ENCODE measurements at regions not wholly inside any gene's neighbourhood (a gene's known extent, or its start where the extent isn't known, plus 50 kb on each side); places are given as distances from the start of the nearest gene placed in this dataset.

DNA sequence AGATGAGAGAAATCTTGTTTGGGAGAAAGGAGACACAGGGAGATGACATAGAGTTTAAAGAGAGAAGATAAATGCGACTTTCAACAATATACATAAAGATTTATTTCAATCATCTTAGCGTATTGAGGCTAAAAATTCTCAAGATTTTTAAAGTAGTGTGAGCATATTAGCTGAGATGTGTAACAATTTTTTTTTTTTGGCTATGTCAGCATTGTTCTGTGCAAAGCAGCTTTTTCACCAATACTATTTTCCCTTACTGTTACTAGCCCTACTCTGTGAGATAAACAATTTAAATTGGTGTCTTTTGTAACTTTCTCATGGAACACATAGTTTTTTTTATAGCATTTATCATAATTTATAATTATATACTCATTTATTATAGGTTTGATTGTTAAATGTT, 185.2 kb upstream of the ZNF385D start:
- no peaks in the 10 kb centered on the region for H3K27me3 Mint-ChIP-seq (ENCODE audit: unreplicated experiment)
- intact Hi-C loops (cut with micrococcal nuclease; ENCODE audit: unreplicated experiment) = no loop called here
- no peaks in the 10 kb centered on the region for H3K36me3 Mint-ChIP-seq (ENCODE audit: insufficient read depth, unreplicated experiment)
- no peak overlapping the region for H3K4me3 Mint-ChIP-seq (ENCODE audit: low read depth, unreplicated experiment)
- no peaks in the 10 kb centered on the region for H3K9me3 Mint-ChIP-seq (ENCODE audit: low read depth, unreplicated experiment)
- DNase-seq = no peak
- no peak overlapping the region for H3K27ac Mint-ChIP-seq (ENCODE audit: unreplicated experiment)
- TF ChIP-seq, protein P1, sequence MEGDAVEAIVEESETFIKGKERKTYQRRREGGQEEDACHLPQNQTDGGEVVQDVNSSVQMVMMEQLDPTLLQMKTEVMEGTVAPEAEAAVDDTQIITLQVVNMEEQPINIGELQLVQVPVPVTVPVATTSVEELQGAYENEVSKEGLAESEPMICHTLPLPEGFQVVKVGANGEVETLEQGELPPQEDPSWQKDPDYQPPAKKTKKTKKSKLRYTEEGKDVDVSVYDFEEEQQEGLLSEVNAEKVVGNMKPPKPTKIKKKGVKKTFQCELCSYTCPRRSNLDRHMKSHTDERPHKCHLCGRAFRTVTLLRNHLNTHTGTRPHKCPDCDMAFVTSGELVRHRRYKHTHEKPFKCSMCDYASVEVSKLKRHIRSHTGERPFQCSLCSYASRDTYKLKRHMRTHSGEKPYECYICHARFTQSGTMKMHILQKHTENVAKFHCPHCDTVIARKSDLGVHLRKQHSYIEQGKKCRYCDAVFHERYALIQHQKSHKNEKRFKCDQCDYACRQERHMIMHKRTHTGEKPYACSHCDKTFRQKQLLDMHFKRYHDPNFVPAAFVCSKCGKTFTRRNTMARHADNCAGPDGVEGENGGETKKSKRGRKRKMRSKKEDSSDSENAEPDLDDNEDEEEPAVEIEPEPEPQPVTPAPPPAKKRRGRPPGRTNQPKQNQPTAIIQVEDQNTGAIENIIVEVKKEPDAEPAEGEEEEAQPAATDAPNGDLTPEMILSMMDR (IDR thresholded peaks at IDR 0.05; ENCODE audit: unreplicated experiment) = no peak
- CTCF ChIA-PET = no interaction called here
- no peaks in the 10 kb centered on the region for H3K4me1 Mint-ChIP-seq (ENCODE audit: low read depth, unreplicated experiment)
- no TSS peak for BruUV-seq (replicated peaks)

DNA sequence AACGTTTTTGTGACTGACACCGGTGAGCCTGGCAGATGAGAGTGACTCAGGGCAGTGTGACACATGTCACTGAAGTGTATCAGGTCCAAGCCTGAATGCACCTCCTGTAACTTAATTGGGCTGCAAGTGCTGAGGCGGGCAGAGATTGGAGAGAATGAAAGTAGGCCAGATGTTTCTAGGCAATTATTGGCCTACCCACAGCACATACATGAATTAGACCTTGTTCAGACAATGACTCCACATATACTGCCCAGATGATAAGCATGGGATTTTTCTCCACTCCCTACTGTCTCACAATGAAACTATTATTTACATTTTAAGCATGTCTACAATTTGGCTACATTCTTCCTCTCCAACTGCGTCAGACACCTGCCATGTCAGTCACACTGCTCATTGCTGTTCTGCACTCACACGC, 187.3 kb upstream of the ZNF385D start:
- Mint-ChIP-seq H3K4me3 (ENCODE audit: low read depth, unreplicated experiment) (no peak overlapping the region), H3K27ac (ENCODE audit: unreplicated experiment) (no peak overlapping the region), H3K9me3 (ENCODE audit: low read depth, unreplicated experiment) (no peaks in the 10 kb centered on the region), H3K36me3 (ENCODE audit: insufficient read depth, unreplicated experiment) (no peaks in the 10 kb centered on the region), H3K27me3 (ENCODE audit: unreplicated experiment) (no peaks in the 10 kb centered on the region), H3K4me1 (ENCODE audit: low read depth, unreplicated experiment) (no peaks in the 10 kb centered on the region)
- BruUV-seq (replicated peaks) = no TSS peak
- DNase-seq = no peak
- TF ChIP-seq, protein P1 (IDR thresholded peaks at IDR 0.05; ENCODE audit: unreplicated experiment) = no peak
- CTCF ChIA-PET = no interaction called here
- intact Hi-C loops (cut with micrococcal nuclease; ENCODE audit: unreplicated experiment) = no loop called here

- Mint-ChIP-seq H3K36me3 (ENCODE audit: insufficient read depth, unreplicated experiment) (no peaks in the 10 kb centered on the region), H3K4me3 (ENCODE audit: low read depth, unreplicated experiment) (no peak overlapping the region), H3K27me3 (ENCODE audit: unreplicated experiment) (no peaks in the 10 kb centered on the region), H3K27ac (ENCODE audit: unreplicated experiment) (no peak overlapping the region), H3K9me3 (ENCODE audit: low read depth, unreplicated experiment) (no peaks in the 10 kb centered on the region), H3K4me1 (ENCODE audit: low read depth, unreplicated experiment) (no peaks in the 10 kb centered on the region)
- BruUV-seq (replicated peaks) = no TSS peak
- intact Hi-C loops (cut with micrococcal nuclease; ENCODE audit: unreplicated experiment) = no loop called here
- CTCF ChIA-PET = interaction anchor here (0.6 kb wide), 1 partner anchor 1749 kb away, joined by 5 read pairs; no protein-coding TSS in a partner anchor
- DNase-seq = no peak
- TF ChIP-seq, protein P1 (IDR thresholded peaks at IDR 0.05; ENCODE audit: unreplicated experiment) = no peak
These were observed 191.3 kb upstream of the ZNF385D start for GRCh38 chr3:21942328-21942727.

- H3K4me3 Mint-ChIP-seq (ENCODE audit: low read depth, unreplicated experiment) = no peak overlapping the region
- H3K27ac Mint-ChIP-seq (ENCODE audit: unreplicated experiment) = no peak overlapping the region
- intact Hi-C loops (cut with micrococcal nuclease; ENCODE audit: unreplicated experiment) = no loop called here
- no peaks in the 10 kb centered on the region for H3K4me1 Mint-ChIP-seq (ENCODE audit: low read depth, unreplicated experiment)
- BruUV-seq (replicated peaks) = no TSS peak
- no peak for DNase-seq
- CTCF ChIA-PET = no interaction called here
- TF ChIP-seq, protein P1 (IDR thresholded peaks at IDR 0.05; ENCODE audit: unreplicated experiment) = no peak
- H3K36me3 Mint-ChIP-seq (ENCODE audit: insufficient read depth, unreplicated experiment) = no peaks in the 10 kb centered on the region
- no peaks in the 10 kb centered on the region for H3K9me3 Mint-ChIP-seq (ENCODE audit: low read depth, unreplicated experiment)
- no peaks in the 10 kb centered on the region for H3K27me3 Mint-ChIP-seq (ENCODE audit: unreplicated experiment)
These were observed 193.2 kb upstream of the ZNF385D start for GRCh38 chr3:21944251-21944650.

Measured in Calu3 (cell line).